Breast epithelium (tissue), 4 donors: ENCODE measurements at regions not wholly inside any gene's neighbourhood (a gene's known extent, or its start where the extent isn't known, plus 50 kb on each side); places are given as distances from the start of the nearest gene placed in this dataset.

Source experiments
- DNase-seq, 2 donors: peaks; one replicate each; pipeline ENCODE4 v3.0.0-alpha.2; 2019; ENCODE audit warnings: low spot score in 2 of 2
- H3K27ac ChIP-seq, 2 donors: fragments of 200-600 bp; sonication (generic) in 1 of 2; one replicate each; pipeline ENCODE4 v1.5.1; 2016 to 2019; ENCODE audit warnings: mild to moderate bottlenecking in 1 of 2
- H3K27me3 ChIP-seq, 2 donors: fragments of 200-600 bp; sonication (generic) in 1 of 2; one replicate each; pipeline versions ENCODE4 v1.5.1 to v1.6.0; 2017 to 2019; ENCODE audit warnings: control low read depth in 1 of 2, mild to moderate bottlenecking in 1 of 2
- H3K36me3 ChIP-seq: fragments of 200-600 bp; one replicate; pipeline ENCODE4 v1.5.1; 2019
- H3K4me1 ChIP-seq, 2 donors: fragments of 200-600 bp; sonication (generic); one replicate each; pipeline ENCODE4 v1.5.1; 2016 to 2019; ENCODE audit warnings: control low read depth in 1 of 2
- H3K4me3 ChIP-seq, 3 donors: fragments of 200-600 bp; sonication (generic); 1 replicate in 2 of 3; 2 replicates in 1 of 3; pipeline ENCODE4 v1.5.1; 2016 to 2019; ENCODE audit warnings: mild to moderate bottlenecking in 3 of 3, moderate library complexity in 2 of 3
- H3K9me3 ChIP-seq, 2 donors: fragments of 200-600 bp; sonication (generic) in 1 of 2; one replicate each; pipeline ENCODE4 v1.5.1; 2016 to 2019; ENCODE audit warnings: control low read depth in 1 of 2
- POLR2A ChIP-seq: fragments of 450-650 bp; IDR thresholded peaks from one replicate; pipeline ENCODE4 v1.6.1; 2016; ENCODE audit warnings: antibody characterized with exemption, mild to moderate bottlenecking, moderate library complexity
- POLR2AphosphoS5 ChIP-seq, 3 donors: sonication (generic); formaldehyde crosslinking; IDR thresholded peaks; one replicate each; pipeline ENCODE4 v1.6.1; 2017; ENCODE audit warnings: antibody characterized with exemption in 3 of 3
- intact Hi-C: fragments of 100-400 bp; cut with DNase I; formaldehyde crosslinking; loops from one replicate; pipeline ENCODE4 v1.15.1; 2023; ENCODE audit warnings: low total_unique reads
- TF ChIP-seq, protein P1 (sequence below), 3 donors: fragments of 450-650 bp; IDR thresholded peaks; one replicate each; pipeline ENCODE4 v1.5.1; 2016 to 2017; ENCODE audit warnings: antibody characterized with exemption in 3 of 3, mild to moderate bottlenecking in 3 of 3, moderate library complexity in 3 of 3

GRCh38 chr4:111807576-111807975, 337.7 kb upstream of the FAM241A start:
- Histone ChIP-seq H3K4me1 (no peaks in the 10 kb centered on the region), H3K27ac (no peak overlapping the region), H3K9me3 (no peaks in the 10 kb centered on the region), H3K27me3 (peaks cover 0 to 11% of the 10 kb centered on the region in 2 donors), H3K36me3 (no peaks in the 10 kb centered on the region), H3K4me3 (no peak overlapping the region)
- no peak for DNase-seq
- TF ChIP-seq POLR2AphosphoS5 (IDR thresholded peaks at IDR 0.05) (no peak), POLR2A (no peak)
- TF ChIP-seq, protein P1, sequence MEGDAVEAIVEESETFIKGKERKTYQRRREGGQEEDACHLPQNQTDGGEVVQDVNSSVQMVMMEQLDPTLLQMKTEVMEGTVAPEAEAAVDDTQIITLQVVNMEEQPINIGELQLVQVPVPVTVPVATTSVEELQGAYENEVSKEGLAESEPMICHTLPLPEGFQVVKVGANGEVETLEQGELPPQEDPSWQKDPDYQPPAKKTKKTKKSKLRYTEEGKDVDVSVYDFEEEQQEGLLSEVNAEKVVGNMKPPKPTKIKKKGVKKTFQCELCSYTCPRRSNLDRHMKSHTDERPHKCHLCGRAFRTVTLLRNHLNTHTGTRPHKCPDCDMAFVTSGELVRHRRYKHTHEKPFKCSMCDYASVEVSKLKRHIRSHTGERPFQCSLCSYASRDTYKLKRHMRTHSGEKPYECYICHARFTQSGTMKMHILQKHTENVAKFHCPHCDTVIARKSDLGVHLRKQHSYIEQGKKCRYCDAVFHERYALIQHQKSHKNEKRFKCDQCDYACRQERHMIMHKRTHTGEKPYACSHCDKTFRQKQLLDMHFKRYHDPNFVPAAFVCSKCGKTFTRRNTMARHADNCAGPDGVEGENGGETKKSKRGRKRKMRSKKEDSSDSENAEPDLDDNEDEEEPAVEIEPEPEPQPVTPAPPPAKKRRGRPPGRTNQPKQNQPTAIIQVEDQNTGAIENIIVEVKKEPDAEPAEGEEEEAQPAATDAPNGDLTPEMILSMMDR (IDR thresholded peaks at IDR 0.05), result no peak
- intact Hi-C loops, result no loop called here

DNA sequence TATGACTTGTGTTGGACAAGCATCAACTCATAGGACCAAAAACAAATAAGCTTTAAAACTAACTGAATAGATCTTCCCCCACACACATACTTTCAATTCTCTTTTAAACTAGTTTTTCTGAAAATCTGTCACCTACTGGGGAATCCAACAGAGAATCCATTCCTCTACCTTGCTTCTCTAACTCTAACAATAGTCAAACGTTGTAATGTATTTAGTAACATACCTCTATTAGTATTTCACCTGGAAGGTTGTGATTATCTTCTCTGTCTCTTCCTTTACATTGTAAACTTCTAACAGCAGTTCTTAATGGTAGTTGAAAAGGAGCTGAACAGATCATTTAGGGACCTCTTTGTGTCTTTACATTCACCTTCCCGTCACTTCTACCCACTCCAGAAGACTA, 337.1 kb upstream of the FAM241A start:
- no peak for DNase-seq
- Histone ChIP-seq H3K36me3 (no peaks in the 10 kb centered on the region), H3K27me3 (peaks cover 0 to 11% of the 10 kb centered on the region in 2 donors), H3K27ac (no peak overlapping the region), H3K4me3 (no peak overlapping the region), H3K9me3 (no peaks in the 10 kb centered on the region), H3K4me1 (no peaks in the 10 kb centered on the region)
- intact Hi-C loops, result no loop called here
- TF ChIP-seq POLR2AphosphoS5 (IDR thresholded peaks at IDR 0.05), result no peak
- no peak for TF ChIP-seq POLR2A
- TF ChIP-seq, protein P1 (IDR thresholded peaks at IDR 0.05), result no peak

DNA sequence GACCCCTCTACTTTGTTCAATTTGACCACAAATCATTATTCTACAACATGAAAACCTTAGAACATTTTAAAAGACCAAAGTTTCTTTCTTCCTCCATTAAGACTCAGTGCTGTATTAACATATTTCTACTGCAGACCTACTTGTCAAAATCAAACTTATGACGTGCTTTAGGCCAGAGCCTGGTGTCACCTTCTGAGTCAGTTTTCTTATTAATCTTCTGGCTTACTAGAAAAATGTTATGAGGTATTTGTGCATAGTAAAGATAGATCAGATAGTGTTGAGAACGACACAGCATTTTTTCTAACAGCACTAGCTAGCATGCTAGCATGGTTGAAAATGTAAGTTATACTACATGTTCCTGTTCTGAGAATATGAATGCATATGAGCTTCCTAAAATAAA, 333.6 kb upstream of the FAM241A start:
- Histone ChIP-seq H3K4me1 (no peaks in the 10 kb centered on the region), H3K27me3 (peaks cover 0 to 11% of the 10 kb centered on the region in 2 donors), H3K27ac (no peak overlapping the region), H3K36me3 (no peaks in the 10 kb centered on the region), H3K4me3 (no peak overlapping the region), H3K9me3 (no peaks in the 10 kb centered on the region)
- DNase-seq, result no peak
- TF ChIP-seq POLR2A, result no peak
- TF ChIP-seq, protein P1 (IDR thresholded peaks at IDR 0.05), result no peak
- no peak for TF ChIP-seq POLR2AphosphoS5 (IDR thresholded peaks at IDR 0.05)
- intact Hi-C loops, result no loop called here

DNA sequence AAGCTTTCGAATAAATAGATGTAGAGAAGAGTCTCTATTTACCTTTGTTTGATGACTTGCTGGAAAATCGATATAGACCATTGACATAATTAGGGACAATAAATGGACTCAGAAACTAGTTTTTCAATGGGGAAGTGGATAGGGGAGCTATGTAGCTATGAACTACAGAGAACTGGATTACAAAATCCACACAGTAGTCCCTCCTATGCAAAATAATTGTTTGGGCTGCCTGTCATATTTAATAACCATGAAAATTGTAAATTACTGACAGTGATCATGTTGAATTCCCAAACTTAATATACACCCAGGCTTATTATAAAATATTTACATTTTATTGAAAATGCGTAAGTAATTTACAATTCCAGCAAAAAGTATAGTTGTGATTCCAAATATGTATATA, 333.1 kb upstream of the FAM241A start:
- Histone ChIP-seq H3K4me3 (no peak overlapping the region), H3K4me1 (no peaks in the 10 kb centered on the region), H3K27me3 (peaks cover 0 to 11% of the 10 kb centered on the region in 2 donors), H3K36me3 (no peaks in the 10 kb centered on the region), H3K27ac (no peak overlapping the region), H3K9me3 (no peaks in the 10 kb centered on the region)
- TF ChIP-seq, protein P1 (IDR thresholded peaks at IDR 0.05), result no peak
- no peak for TF ChIP-seq POLR2AphosphoS5 (IDR thresholded peaks at IDR 0.05)
- TF ChIP-seq POLR2A, result no peak
- DNase-seq, result no peak
- intact Hi-C loops, result no loop called here

DNA sequence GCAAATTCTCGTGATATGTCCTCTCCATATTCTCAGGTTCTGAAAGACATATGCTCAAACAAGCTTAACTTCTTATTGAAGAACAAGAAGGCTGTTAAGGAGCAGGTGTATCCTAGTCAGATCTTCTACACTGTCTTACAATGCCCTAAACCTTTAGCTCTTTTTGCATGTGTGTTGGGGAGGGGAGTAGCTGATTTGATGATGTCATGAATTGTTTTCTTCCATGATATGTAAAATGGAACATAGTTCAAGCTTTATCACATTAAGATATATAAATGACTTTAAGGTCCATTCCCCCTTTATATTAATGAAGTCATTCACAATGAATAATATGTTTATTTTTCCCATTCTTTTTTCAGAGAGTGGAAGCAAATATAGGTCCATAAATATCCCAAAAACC, 332.5 kb upstream of the FAM241A start:
- intact Hi-C loops, result no loop called here

More for the DNA sequence above, 332.5 kb upstream of the FAM241A start:
- no peaks in the 10 kb centered on the region for H3K36me3 ChIP-seq
- H3K4me1 ChIP-seq, result no peaks in the 10 kb centered on the region
- peaks cover 0 to 9% of the 10 kb centered on the region in 2 donors for H3K27me3 ChIP-seq
- no peak overlapping the region for H3K4me3 ChIP-seq
- TF ChIP-seq, protein P1 (IDR thresholded peaks at IDR 0.05), result no peak
- no peak for TF ChIP-seq POLR2A
- TF ChIP-seq POLR2AphosphoS5 (IDR thresholded peaks at IDR 0.05), result no peak
- no peaks in the 10 kb centered on the region for H3K9me3 ChIP-seq
- H3K27ac ChIP-seq, result no peak overlapping the region
- DNase-seq, result no peak
